ENCODE measurements at regions not wholly inside any gene's neighbourhood (a gene's known extent, or its start where the extent isn't known, plus 50 kb on each side); places are given as distances from the start of the nearest gene placed in this dataset.
"Not testable (repeated sequence)": the region's sequence is repeated elsewhere in the genome, so short reads cannot be mapped to it uniquely, and the experiment has no call there.

DNA sequence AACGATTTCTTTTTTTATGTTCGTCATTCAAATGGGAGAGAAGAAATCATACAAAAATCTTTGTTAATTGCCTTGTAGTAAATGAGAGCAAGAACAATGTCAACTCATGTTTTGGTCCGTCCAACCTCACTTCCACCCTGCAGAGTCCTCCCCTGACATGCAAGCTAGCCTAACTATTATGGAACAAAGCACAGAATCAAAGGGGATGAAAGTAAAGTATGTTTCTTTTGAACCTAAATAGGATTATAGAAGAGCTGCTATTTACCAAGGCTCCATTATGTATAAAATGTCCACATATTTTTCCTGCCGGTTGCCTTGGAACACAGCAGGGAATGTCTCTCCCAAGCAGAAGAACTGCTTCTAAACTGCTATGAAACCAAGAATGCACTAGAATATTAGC, 161.1 kb downstream of the MRPS30 start:
- no peaks in the 10 kb centered on the region for H3F3A ChIP-seq (ENCODE audit: insufficient read depth, low read length, poor library complexity, severe bottlenecking)
- H4K20me1 ChIP-seq (ENCODE audit: insufficient read depth), result no peaks in the 10 kb centered on the region
- no peak overlapping the region for H3K4me3 ChIP-seq (ENCODE audit: low read length)
- no peaks in the 10 kb centered on the region for H3K79me2 ChIP-seq (replicated peaks; ENCODE audit: insufficient read depth, low read length)
- no peak for TF ChIP-seq EP300 (conservative IDR thresholded peaks at IDR 0.05; ENCODE audit: poor library complexity, severe bottlenecking)
- H3K9me2 ChIP-seq (ENCODE audit: insufficient read depth, low read length), result no peaks in the 10 kb centered on the region
- H3K9ac ChIP-seq (ENCODE audit: low read length), result no peak overlapping the region
- no peak overlapping the region for H2AFZ ChIP-seq (ENCODE audit: low read depth, low read length)
- H3K27ac ChIP-seq (ENCODE audit: low read length), result no peak overlapping the region
- no peaks in the 10 kb centered on the region for H3K27me3 ChIP-seq (ENCODE audit: insufficient read depth, low read depth, low read length)
- no peak overlapping the region for H3K4me2 ChIP-seq (ENCODE audit: low read length)
- no peaks in the 10 kb centered on the region for H3K9me3 ChIP-seq (ENCODE audit: low read length)
- H3K36me3 ChIP-seq (ENCODE audit: insufficient read depth, low read length), result no peaks in the 10 kb centered on the region

- H3K9me2 ChIP-seq (ENCODE audit: insufficient read depth, low read length); H4K20me1 ChIP-seq (ENCODE audit: insufficient read depth); H3K79me2 ChIP-seq (replicated peaks; ENCODE audit: insufficient read depth, low read length); H3K36me3 ChIP-seq (ENCODE audit: insufficient read depth, low read length); H3K4me2 ChIP-seq (ENCODE audit: low read length); H3K9me3 ChIP-seq (ENCODE audit: low read length); H3K4me3 ChIP-seq (ENCODE audit: low read length); H3K27me3 ChIP-seq (ENCODE audit: insufficient read depth, low read depth, low read length); H3K9ac ChIP-seq (ENCODE audit: low read length); H3F3A ChIP-seq (ENCODE audit: insufficient read depth, low read length, poor library complexity, severe bottlenecking); H3K27ac ChIP-seq (ENCODE audit: low read length); H2AFZ ChIP-seq (ENCODE audit: low read depth, low read length): not testable (repeated sequence)
These were observed 162.2 kb downstream of the MRPS30 start for GRCh38 chr5:44970963-44971362.

DNA sequence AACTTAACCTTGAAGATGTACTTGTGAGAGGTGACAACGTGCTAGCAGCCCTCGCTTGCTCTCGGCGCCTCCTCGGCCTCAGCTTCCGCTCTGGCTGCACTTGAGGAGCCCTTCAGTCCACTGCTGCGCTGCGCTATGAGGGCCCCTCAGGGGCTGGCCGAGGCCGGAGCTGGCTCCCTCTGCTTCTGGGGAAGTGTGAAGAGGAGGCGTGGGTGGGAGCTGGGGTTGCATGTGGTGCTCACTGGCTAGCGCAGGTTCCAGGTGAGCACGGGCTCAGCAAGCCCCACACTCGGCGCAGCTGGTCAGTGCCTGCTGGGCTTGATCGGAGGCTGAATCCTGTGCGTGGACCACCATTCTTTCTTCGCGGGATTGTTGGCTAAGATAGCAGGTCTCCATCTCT, 166.1 kb downstream of the MRPS30 start:
- no peak overlapping the region for H3K4me3 ChIP-seq (ENCODE audit: low read length)
- no peaks in the 10 kb centered on the region for H3K27me3 ChIP-seq (ENCODE audit: insufficient read depth, low read depth, low read length)
- no peaks in the 10 kb centered on the region for H3K79me2 ChIP-seq (replicated peaks; ENCODE audit: insufficient read depth, low read length)
- no peak overlapping the region for H3K4me2 ChIP-seq (ENCODE audit: low read length)
- H2AFZ ChIP-seq (ENCODE audit: low read depth, low read length), result no peak overlapping the region
- no peak overlapping the region for H3K27ac ChIP-seq (ENCODE audit: low read length)
- TF ChIP-seq SMC3 (conservative IDR thresholded peaks at IDR 0.05; ENCODE audit: poor library complexity) (no peak), POLR2AphosphoS5 (IDR thresholded peaks at IDR 0.05) (no peak), EP300 (conservative IDR thresholded peaks at IDR 0.05; ENCODE audit: poor library complexity, severe bottlenecking) (no peak), TAF1 (IDR thresholded peaks at IDR 0.05; ENCODE audit: low read depth) (no peak), MXI1 (conservative IDR thresholded peaks at IDR 0.05; ENCODE audit: poor library complexity, severe bottlenecking) (no peak)
- TF ChIP-seq, protein P1, sequence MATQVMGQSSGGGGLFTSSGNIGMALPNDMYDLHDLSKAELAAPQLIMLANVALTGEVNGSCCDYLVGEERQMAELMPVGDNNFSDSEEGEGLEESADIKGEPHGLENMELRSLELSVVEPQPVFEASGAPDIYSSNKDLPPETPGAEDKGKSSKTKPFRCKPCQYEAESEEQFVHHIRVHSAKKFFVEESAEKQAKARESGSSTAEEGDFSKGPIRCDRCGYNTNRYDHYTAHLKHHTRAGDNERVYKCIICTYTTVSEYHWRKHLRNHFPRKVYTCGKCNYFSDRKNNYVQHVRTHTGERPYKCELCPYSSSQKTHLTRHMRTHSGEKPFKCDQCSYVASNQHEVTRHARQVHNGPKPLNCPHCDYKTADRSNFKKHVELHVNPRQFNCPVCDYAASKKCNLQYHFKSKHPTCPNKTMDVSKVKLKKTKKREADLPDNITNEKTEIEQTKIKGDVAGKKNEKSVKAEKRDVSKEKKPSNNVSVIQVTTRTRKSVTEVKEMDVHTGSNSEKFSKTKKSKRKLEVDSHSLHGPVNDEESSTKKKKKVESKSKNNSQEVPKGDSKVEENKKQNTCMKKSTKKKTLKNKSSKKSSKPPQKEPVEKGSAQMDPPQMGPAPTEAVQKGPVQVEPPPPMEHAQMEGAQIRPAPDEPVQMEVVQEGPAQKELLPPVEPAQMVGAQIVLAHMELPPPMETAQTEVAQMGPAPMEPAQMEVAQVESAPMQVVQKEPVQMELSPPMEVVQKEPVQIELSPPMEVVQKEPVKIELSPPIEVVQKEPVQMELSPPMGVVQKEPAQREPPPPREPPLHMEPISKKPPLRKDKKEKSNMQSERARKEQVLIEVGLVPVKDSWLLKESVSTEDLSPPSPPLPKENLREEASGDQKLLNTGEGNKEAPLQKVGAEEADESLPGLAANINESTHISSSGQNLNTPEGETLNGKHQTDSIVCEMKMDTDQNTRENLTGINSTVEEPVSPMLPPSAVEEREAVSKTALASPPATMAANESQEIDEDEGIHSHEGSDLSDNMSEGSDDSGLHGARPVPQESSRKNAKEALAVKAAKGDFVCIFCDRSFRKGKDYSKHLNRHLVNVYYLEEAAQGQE (IDR thresholded peaks at IDR 0.05; ENCODE audit: borderline replicate concordance), result no peak
- no peaks in the 10 kb centered on the region for H4K20me1 ChIP-seq (ENCODE audit: insufficient read depth)
- H3K9me3 ChIP-seq (ENCODE audit: low read length), result no peaks in the 10 kb centered on the region
- no peak overlapping the region for H3K9ac ChIP-seq (ENCODE audit: low read length)
- H3F3A ChIP-seq (ENCODE audit: insufficient read depth, low read length, poor library complexity, severe bottlenecking), result no peaks in the 10 kb centered on the region
- H3K36me3 ChIP-seq (ENCODE audit: insufficient read depth, low read length), result no peaks in the 10 kb centered on the region
- no peaks in the 10 kb centered on the region for H3K9me2 ChIP-seq (ENCODE audit: insufficient read depth, low read length)

DNA sequence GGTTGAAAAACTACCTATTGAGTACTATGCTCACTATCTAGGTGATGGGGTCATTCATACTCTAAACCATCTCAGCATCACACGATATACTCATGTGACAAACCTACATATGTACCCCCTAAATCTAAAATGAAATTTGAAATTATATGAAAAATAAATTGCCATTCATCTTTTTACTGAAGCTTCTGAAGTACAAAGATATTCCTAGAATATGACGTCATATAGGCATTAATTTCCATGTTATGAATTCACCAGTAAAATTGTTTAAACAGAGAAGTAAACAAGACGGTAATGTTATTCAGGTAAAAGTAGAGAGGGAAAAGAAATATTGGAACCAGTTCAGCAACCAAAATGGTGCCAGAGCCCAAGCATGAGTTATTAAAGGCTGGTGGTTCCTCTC, 173.0 kb downstream of the MRPS30 start:
- Histone ChIP-seq H3K79me2 (replicated peaks; ENCODE audit: insufficient read depth, low read length) (no peaks in the 10 kb centered on the region), H3K4me2 (ENCODE audit: low read length) (no peak overlapping the region), H3F3A (ENCODE audit: insufficient read depth, low read length, poor library complexity, severe bottlenecking) (no peaks in the 10 kb centered on the region), H3K27ac (ENCODE audit: low read length) (no peak overlapping the region), H4K20me1 (ENCODE audit: insufficient read depth) (no peaks in the 10 kb centered on the region), H2AFZ (ENCODE audit: low read depth, low read length) (no peak overlapping the region), H3K9me3 (ENCODE audit: low read length) (no peaks in the 10 kb centered on the region), H3K27me3 (ENCODE audit: insufficient read depth, low read depth, low read length) (no peaks in the 10 kb centered on the region), H3K4me3 (ENCODE audit: low read length) (no peak overlapping the region), H3K9ac (ENCODE audit: low read length) (no peak overlapping the region), H3K9me2 (ENCODE audit: insufficient read depth, low read length) (no peaks in the 10 kb centered on the region), H3K36me3 (ENCODE audit: insufficient read depth, low read length) (no peaks in the 10 kb centered on the region)
- TF ChIP-seq RAD21 (conservative IDR thresholded peaks at IDR 0.05) (no peak), EP300 (conservative IDR thresholded peaks at IDR 0.05; ENCODE audit: poor library complexity, severe bottlenecking) (no peak), POLR2AphosphoS5 (IDR thresholded peaks at IDR 0.05) (no peak), TAF1 (IDR thresholded peaks at IDR 0.05; ENCODE audit: low read depth) (no peak), SMC3 (conservative IDR thresholded peaks at IDR 0.05; ENCODE audit: poor library complexity) (no peak), EZH2 (IDR thresholded peaks at IDR 0.05; ENCODE audit: borderline replicate concordance, insufficient read depth, low read length, poor library complexity, severe bottlenecking) (no peak), MXI1 (conservative IDR thresholded peaks at IDR 0.05; ENCODE audit: poor library complexity, severe bottlenecking) (no peak)
- TF ChIP-seq, protein P2, sequence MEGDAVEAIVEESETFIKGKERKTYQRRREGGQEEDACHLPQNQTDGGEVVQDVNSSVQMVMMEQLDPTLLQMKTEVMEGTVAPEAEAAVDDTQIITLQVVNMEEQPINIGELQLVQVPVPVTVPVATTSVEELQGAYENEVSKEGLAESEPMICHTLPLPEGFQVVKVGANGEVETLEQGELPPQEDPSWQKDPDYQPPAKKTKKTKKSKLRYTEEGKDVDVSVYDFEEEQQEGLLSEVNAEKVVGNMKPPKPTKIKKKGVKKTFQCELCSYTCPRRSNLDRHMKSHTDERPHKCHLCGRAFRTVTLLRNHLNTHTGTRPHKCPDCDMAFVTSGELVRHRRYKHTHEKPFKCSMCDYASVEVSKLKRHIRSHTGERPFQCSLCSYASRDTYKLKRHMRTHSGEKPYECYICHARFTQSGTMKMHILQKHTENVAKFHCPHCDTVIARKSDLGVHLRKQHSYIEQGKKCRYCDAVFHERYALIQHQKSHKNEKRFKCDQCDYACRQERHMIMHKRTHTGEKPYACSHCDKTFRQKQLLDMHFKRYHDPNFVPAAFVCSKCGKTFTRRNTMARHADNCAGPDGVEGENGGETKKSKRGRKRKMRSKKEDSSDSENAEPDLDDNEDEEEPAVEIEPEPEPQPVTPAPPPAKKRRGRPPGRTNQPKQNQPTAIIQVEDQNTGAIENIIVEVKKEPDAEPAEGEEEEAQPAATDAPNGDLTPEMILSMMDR (IDR thresholded peaks at IDR 0.05; ENCODE audit: poor library complexity, severe bottlenecking), result no peak
- TF ChIP-seq, protein P1 (IDR thresholded peaks at IDR 0.05; ENCODE audit: borderline replicate concordance), result no peak
